Activated CD8-positive, alpha-beta T cell treated with anti-CD3 and anti-CD28 coated beads for 36 hours (primary cell): ENCODE measurements at regions not wholly inside any gene's neighbourhood (a gene's known extent, or its start where the extent isn't known, plus 50 kb on each side); places are given as distances from the start of the nearest gene placed in this dataset.

Source experiments
- ATAC-seq: fragments of 200-7000 bp; cut with Tn5 transposase; one replicate; pipeline ENCODE4 v1.10.0; 2021; ENCODE audit warnings: mild to moderate bottlenecking, moderate library complexity
- CTCF ChIA-PET: fragments of 350-600 bp; sonication (Branson Sonifier 250); formaldehyde crosslinking; loops from one replicate; lab custom pipeline; 2021; ENCODE audit warnings: antibody characterized with exemption; lab: Charles Lee
- POLR2A ChIA-PET: fragments of 350-600 bp; sonication (Branson Sonifier 250); formaldehyde crosslinking; loops from one replicate; lab custom pipeline; 2021; ENCODE audit warnings: antibody characterized with exemption; lab: Charles Lee
- DNase-seq: peaks from one replicate; pipeline ENCODE4 v3.0.0-alpha.2; 2020
- H3K27ac Mint-ChIP-seq: one replicate; pipeline ENCODE4 v1.8.0; 2021; ENCODE audit warnings: mild to moderate bottlenecking, mixed read lengths
- H3K27me3 Mint-ChIP-seq: one replicate; pipeline ENCODE4 v1.8.0; 2021; ENCODE audit warnings: mixed read lengths
- H3K36me3 Mint-ChIP-seq: one replicate; pipeline ENCODE4 v1.8.0; 2021; ENCODE audit warnings: low read depth, mixed read lengths
- H3K4me1 Mint-ChIP-seq: one replicate; pipeline ENCODE4 v1.8.0; 2021; ENCODE audit warnings: low read depth, mixed read lengths
- H3K4me3 Mint-ChIP-seq: one replicate; pipeline ENCODE4 v1.8.0; 2021; ENCODE audit warnings: mild to moderate bottlenecking, moderate library complexity, mixed read lengths
- H3K9me3 Mint-ChIP-seq: one replicate; pipeline ENCODE4 v1.8.0; 2021; ENCODE audit warnings: mixed read lengths
- intact Hi-C: fragments of 100-400 bp; cut with micrococcal nuclease; formaldehyde crosslinking; loops from one replicate; pipeline ENCODE4 v1.10.0; 2022
- TF ChIP-seq, protein P1 (sequence below): fragments of 200-600 bp; IDR thresholded peaks from one replicate; pipeline ENCODE4 v1.8.0; 2022; ENCODE audit warnings: antibody characterized with exemption, mild to moderate bottlenecking

DNA sequence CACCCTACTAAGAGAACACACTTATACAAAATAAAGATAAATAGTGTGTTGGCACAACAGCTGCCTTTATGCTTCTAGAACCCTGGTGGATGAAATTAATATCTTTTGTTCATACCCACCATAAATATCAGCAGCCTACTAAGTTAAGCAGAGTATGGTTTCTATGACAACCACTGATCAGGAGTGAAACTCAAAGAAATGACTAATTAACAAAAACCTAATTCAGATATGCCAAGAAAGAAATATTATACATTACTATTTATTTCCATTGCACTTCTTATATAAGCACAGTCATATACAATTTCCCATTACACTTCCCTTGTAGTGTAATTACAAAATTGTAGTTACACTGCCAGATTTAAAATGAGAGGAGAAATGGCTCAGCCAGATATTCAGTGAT is 164.1 kb upstream of the CDKN3 start:
- CTCF ChIA-PET, result no interaction called here
- no peak for DNase-seq

GRCh38 chr14:54241517-54241916 is 155.3 kb upstream of the CDKN3 start:
- CTCF ChIA-PET, result no interaction called here
- Mint-ChIP-seq H3K27me3 (no peaks in the 10 kb centered on the region), H3K4me3 (no peak overlapping the region), H3K27ac (no peak overlapping the region), H3K36me3 (no peaks in the 10 kb centered on the region), H3K9me3 (no peaks in the 10 kb centered on the region), H3K4me1 (no peaks in the 10 kb centered on the region)
- POLR2A ChIA-PET, result interaction anchor here (0.6 kb wide), 1 partner anchor 9 kb away, joined by 3 read pairs; no protein-coding TSS in a partner anchor
- ATAC-seq, result no peak
- TF ChIP-seq, protein P1, sequence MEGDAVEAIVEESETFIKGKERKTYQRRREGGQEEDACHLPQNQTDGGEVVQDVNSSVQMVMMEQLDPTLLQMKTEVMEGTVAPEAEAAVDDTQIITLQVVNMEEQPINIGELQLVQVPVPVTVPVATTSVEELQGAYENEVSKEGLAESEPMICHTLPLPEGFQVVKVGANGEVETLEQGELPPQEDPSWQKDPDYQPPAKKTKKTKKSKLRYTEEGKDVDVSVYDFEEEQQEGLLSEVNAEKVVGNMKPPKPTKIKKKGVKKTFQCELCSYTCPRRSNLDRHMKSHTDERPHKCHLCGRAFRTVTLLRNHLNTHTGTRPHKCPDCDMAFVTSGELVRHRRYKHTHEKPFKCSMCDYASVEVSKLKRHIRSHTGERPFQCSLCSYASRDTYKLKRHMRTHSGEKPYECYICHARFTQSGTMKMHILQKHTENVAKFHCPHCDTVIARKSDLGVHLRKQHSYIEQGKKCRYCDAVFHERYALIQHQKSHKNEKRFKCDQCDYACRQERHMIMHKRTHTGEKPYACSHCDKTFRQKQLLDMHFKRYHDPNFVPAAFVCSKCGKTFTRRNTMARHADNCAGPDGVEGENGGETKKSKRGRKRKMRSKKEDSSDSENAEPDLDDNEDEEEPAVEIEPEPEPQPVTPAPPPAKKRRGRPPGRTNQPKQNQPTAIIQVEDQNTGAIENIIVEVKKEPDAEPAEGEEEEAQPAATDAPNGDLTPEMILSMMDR, result no peak
- intact Hi-C loops, result no loop called here
- no peak for DNase-seq

More for the DNA sequence above, 164.1 kb upstream of the CDKN3 start:
- TF ChIP-seq, protein P1, result no peak
- POLR2A ChIA-PET, result interaction anchor here (0.6 kb wide), 1 partner anchor 9 kb away, joined by 3 read pairs; no protein-coding TSS in a partner anchor
- intact Hi-C loops, result no loop called here
- Mint-ChIP-seq H3K4me3 (no peak overlapping the region), H3K4me1 (no peaks in the 10 kb centered on the region), H3K9me3 (no peaks in the 10 kb centered on the region), H3K36me3 (no peaks in the 10 kb centered on the region), H3K27me3 (peaks cover 10% of the 10 kb centered on the region), H3K27ac (no peak overlapping the region)
- no peak for ATAC-seq

GRCh38 chr14:54251356-54251755 is 145.5 kb upstream of the CDKN3 start:
- intact Hi-C loops, result no loop called here
- H3K27me3 Mint-ChIP-seq, result peaks cover 10% of the 10 kb centered on the region
- H3K27ac Mint-ChIP-seq, result no peak overlapping the region
- TF ChIP-seq, protein P1, result no peak
- no peaks in the 10 kb centered on the region for H3K36me3 Mint-ChIP-seq
- H3K9me3 Mint-ChIP-seq, result no peaks in the 10 kb centered on the region
- DNase-seq, result no peak
- ATAC-seq, result no peak
- POLR2A ChIA-PET, result no interaction called here
- CTCF ChIA-PET, result no interaction called here
- no peak overlapping the region for H3K4me3 Mint-ChIP-seq
- peaks cover 2% of the 10 kb centered on the region for H3K4me1 Mint-ChIP-seq

DNA sequence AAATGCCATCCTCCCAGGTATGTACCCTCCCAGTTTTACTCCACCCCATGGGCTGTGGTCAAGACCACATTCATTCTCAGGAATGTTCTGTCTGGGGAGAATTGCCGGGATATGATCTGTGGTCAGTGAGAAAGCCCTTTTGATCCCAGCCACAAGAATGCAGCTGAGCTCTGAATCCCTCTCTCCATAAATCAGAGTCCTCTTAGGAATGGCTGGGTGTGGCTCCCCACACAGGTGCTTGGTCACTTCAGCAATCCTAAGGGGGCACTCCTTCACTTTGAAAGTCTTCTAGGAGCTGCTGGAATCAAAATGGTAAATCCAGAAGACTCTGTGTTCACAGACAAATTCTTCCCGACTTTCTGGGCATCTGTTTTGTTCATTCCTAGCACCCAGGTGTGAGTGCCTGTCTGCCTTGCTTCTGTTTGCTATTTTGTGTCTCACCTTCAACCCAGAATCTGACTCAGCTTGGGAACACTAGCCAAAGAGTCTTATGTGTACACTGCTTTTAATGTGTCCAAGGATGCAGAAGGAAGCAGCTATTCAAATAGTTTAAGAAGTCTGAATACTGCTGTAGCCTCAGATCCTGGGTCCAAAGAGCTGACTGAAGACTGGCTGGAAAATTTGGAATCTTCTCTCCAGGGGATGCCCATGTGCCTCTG is 144.6 kb upstream of the CDKN3 start:
- Mint-ChIP-seq H3K36me3 (no peaks in the 10 kb centered on the region), H3K9me3 (no peaks in the 10 kb centered on the region), H3K4me1 (peaks cover 2% of the 10 kb centered on the region), H3K27me3 (peaks cover 10% of the 10 kb centered on the region), H3K27ac (no peak overlapping the region), H3K4me3 (no peak overlapping the region)
- TF ChIP-seq, protein P1, result no peak
- intact Hi-C loops, result no loop called here
- ATAC-seq (no peak), DNase-seq (no peak)
- CTCF ChIA-PET, result no interaction called here
- POLR2A ChIA-PET, result no interaction called here

DNA sequence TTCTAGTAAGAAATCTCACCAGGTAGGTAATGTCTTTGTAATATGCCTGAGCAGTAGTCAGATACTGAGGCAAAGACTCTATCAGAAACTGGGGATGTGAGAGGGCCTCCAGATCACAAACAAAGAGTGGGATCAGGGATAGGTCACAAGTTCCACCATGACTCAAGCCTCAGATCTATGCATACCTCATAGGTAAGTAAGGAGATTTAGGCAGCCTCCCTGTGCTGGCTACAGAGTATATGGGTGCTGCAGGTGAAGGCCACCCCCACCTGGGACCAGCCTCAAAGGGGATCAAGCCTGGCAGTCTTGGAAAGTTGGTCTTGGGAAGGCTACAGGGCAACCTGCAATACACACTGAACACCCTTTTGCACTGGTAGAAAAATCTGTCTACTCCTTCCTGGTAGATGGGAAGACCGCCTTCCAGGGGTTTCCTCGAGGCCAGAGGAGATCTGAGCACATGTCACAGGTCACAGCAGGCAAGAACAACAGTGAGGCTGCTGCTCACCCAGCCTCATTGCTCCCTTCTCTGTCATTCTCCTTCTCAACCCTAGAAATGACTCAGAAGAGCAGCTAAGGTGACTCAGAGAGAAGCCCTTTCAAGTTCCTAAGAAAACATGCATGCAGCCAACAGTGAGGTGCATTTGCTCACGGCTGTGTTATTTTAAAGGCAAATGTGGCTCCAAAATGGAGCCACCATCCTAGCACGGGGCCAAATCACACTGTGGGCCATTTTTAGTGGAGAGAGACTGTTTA is 143.4 kb upstream of the CDKN3 start:
- TF ChIP-seq, protein P1, result no peak
- ChIA-PET CTCF (interaction anchor here (1.1 kb wide), 1 partner anchor 12 kb away, joined by 3 read pairs; no protein-coding TSS in a partner anchor), POLR2A (no interaction called here)
- peaks cover 2% of the 10 kb centered on the region for H3K4me1 Mint-ChIP-seq
- no peak overlapping the region for H3K27ac Mint-ChIP-seq
- no peak overlapping the region for H3K4me3 Mint-ChIP-seq
- H3K36me3 Mint-ChIP-seq, result no peaks in the 10 kb centered on the region
- peak; percentile 90 for ATAC-seq
- peaks cover 4% of the 10 kb centered on the region for H3K27me3 Mint-ChIP-seq
- intact Hi-C loops, result no loop called here
- no peaks in the 10 kb centered on the region for H3K9me3 Mint-ChIP-seq
- DNase-seq, result peak; percentile 20
